ENCODE measurements at regions not wholly inside any gene's neighbourhood (a gene's known extent, or its start where the extent isn't known, plus 50 kb on each side); places are given as distances from the start of the nearest gene placed in this dataset.

- no peak for DNase-seq (ENCODE audit: low read depth, low spot score)
Observed at GRCh38 chr12:31783996-31784645, 55.3 kb upstream of the AMN1 start.

- DNase-seq (ENCODE audit: low read depth, low spot score) = no peak
Observed at GRCh38 chr12:31783556-31783955, 54.7 kb upstream of the AMN1 start.

GRCh38 chr12:31781894-31782540 is 53.2 kb upstream of the AMN1 start:
- DNase-seq (ENCODE audit: low read depth, low spot score) = no peak

GRCh38 chr12:31780096-31780495 is 51.3 kb upstream of the AMN1 start:
- no peak for DNase-seq (ENCODE audit: low read depth, low spot score)

GRCh38 chr12:31778687-31779086 is 49.9 kb upstream of the AMN1 start:
- no peak for DNase-seq (ENCODE audit: low read depth, low spot score)

All from pulmonary artery endothelial cell (primary cell).